H9 (cell line): ENCODE measurements at regions not wholly inside any gene's neighbourhood (a gene's known extent, or its start where the extent isn't known, plus 50 kb on each side); places are given as distances from the start of the nearest gene placed in this dataset.

ENCODE experiments used
- DNase-seq: peaks from one replicate; pipeline ENCODE4 v3.0.0-alpha.2; 2017
- H2AFZ ChIP-seq: one replicate; pipeline ENCODE4 v1.6.1; 2013; ENCODE audit warnings: mild to moderate bottlenecking, low read length, control low read depth, moderate library complexity
- H2AK5ac ChIP-seq: 2 replicates; pipeline ENCODE4 v1.6.1; 2013; ENCODE audit warnings: low read length, control low read depth, mixed read lengths; ENCODE audit not compliant: insufficient read length
- H2BK120ac ChIP-seq: one replicate; pipeline ENCODE4 v1.6.1; 2013; ENCODE audit warnings: low read depth, mild to moderate bottlenecking, low read length, control low read depth, inconsistent platforms; ENCODE audit not compliant: poor library complexity, severe bottlenecking
- H2BK12ac ChIP-seq: 2 replicates; pipeline ENCODE4 v1.6.1; 2013; ENCODE audit warnings: low read length, control low read depth, mixed read lengths, low read depth; ENCODE audit not compliant: insufficient read length
- H2BK15ac ChIP-seq: 2 replicates; pipeline ENCODE4 v1.6.1; 2013; ENCODE audit warnings: low read depth, low read length, control low read depth
- H2BK20ac ChIP-seq: one replicate; pipeline ENCODE4 v1.6.1; 2013; ENCODE audit warnings: low read depth, mild to moderate bottlenecking, low read length, control low read depth, inconsistent platforms; ENCODE audit not compliant: poor library complexity, severe bottlenecking
- H2BK5ac ChIP-seq: 2 replicates; pipeline ENCODE4 v1.6.1; 2013; ENCODE audit warnings: low read length, control low read depth, mixed read lengths; ENCODE audit not compliant: insufficient read length
- H3K14ac ChIP-seq: 2 replicates; pipeline ENCODE4 v1.6.1; 2013; ENCODE audit warnings: low read length, control low read depth; ENCODE audit not compliant: insufficient read depth
- H3K18ac ChIP-seq: 2 replicates; pipeline ENCODE4 v1.6.1; 2013; ENCODE audit warnings: low read depth, mild to moderate bottlenecking, mixed read lengths, low read length, control low read depth; ENCODE audit not compliant: insufficient read length
- H3K23ac ChIP-seq: 2 replicates; pipeline ENCODE4 v1.6.1; 2013; ENCODE audit warnings: low read length, control low read depth, mixed read lengths, low read depth; ENCODE audit not compliant: insufficient read length
- H3K23me2 ChIP-seq: 2 replicates; pipeline ENCODE4 v1.6.1; 2013; ENCODE audit warnings: low read depth, mild to moderate bottlenecking, mixed read lengths, low read length, control low read depth; ENCODE audit not compliant: insufficient read length, poor library complexity, severe bottlenecking
- H3K27ac ChIP-seq: 2 replicates; pipeline ENCODE4 v1.5.1; 2013; ENCODE audit warnings: low read length, control low read depth, mixed read lengths, low read depth; ENCODE audit not compliant: insufficient read length
- H3K27me3 ChIP-seq: 2 replicates; pipeline ENCODE4 v1.6.1; 2013; ENCODE audit warnings: low read length, control low read depth, inconsistent platforms; ENCODE audit not compliant: insufficient read depth
- H3K4ac ChIP-seq: 2 replicates; pipeline ENCODE4 v1.6.1; 2013; ENCODE audit warnings: low read depth, mild to moderate bottlenecking, control low read depth, inconsistent platforms, low read length, moderate library complexity
- H3K4me1 ChIP-seq: 2 replicates; pipeline ENCODE4 v1.6.1; 2013; ENCODE audit warnings: low read length, control low read depth, inconsistent platforms; ENCODE audit not compliant: insufficient read depth
- H3K4me2 ChIP-seq: 2 replicates; pipeline ENCODE4 v1.6.1; 2013; ENCODE audit warnings: low read length, control low read depth, mixed read lengths; ENCODE audit not compliant: insufficient read length, insufficient read depth
- H3K56ac ChIP-seq: 2 replicates; pipeline ENCODE4 v1.6.1; 2013; ENCODE audit warnings: low read depth, mild to moderate bottlenecking, mixed read lengths, low read length, control low read depth; ENCODE audit not compliant: insufficient read length
- H3K79me1 ChIP-seq: 2 replicates; pipeline ENCODE4 v1.6.1; 2013; ENCODE audit warnings: low read depth, mild to moderate bottlenecking, moderate library complexity, low read length, control low read depth, inconsistent platforms; ENCODE audit not compliant: insufficient read depth, poor library complexity, severe bottlenecking
- H3K79me2 ChIP-seq: 2 replicates; pipeline ENCODE4 v1.6.1; 2013; ENCODE audit warnings: low read length, control low read depth, inconsistent platforms; ENCODE audit not compliant: insufficient read depth
- H3K9ac ChIP-seq: 2 replicates; pipeline ENCODE4 v1.6.1; 2013; ENCODE audit warnings: low read length, control low read depth, mixed read lengths; ENCODE audit not compliant: insufficient read length; ENCODE audit errors: extremely low read depth
- H3K9me3 ChIP-seq: one replicate; pipeline ENCODE4 v1.6.1; 2013; ENCODE audit warnings: low read depth, low read length, inconsistent platforms; ENCODE audit not compliant: control insufficient read depth
- H3T11ph ChIP-seq: one replicate; pipeline ENCODE4 v1.6.1; 2013; ENCODE audit warnings: mild to moderate bottlenecking, low read length, control low read depth, inconsistent platforms
- H4K20me1 ChIP-seq: one replicate; pipeline ENCODE4 v1.6.1; 2013; ENCODE audit not compliant: control insufficient read depth, insufficient read length, insufficient read depth
- H4K5ac ChIP-seq: 2 replicates; pipeline ENCODE4 v1.6.1; 2013; ENCODE audit warnings: low read depth, mild to moderate bottlenecking, mixed read lengths, low read length, control low read depth; ENCODE audit not compliant: insufficient read length
- H4K8ac ChIP-seq: replicated peaks from 2 replicates; pipeline ENCODE4 v1.6.1; 2013; ENCODE audit warnings: low read length, control low read depth, mixed read lengths, low read depth; ENCODE audit not compliant: insufficient read length
- H4K91ac ChIP-seq: 2 replicates; pipeline ENCODE4 v1.6.1; 2013; ENCODE audit warnings: low read depth, mild to moderate bottlenecking, moderate library complexity, mixed read lengths, low read length, control low read depth; ENCODE audit not compliant: insufficient read length
- H3K27ac Mint-ChIP-seq, 3 experiments: 2 replicates in 2 of 3; 3 replicates in 1 of 3; pipeline ENCODE4 v1.8.0; 2020 to 2021; ENCODE audit warnings: mixed read lengths in 3 of 3, mild to moderate bottlenecking in 1 of 3, moderate library complexity in 1 of 3
- H3K27me3 Mint-ChIP-seq: 2 replicates; pipeline ENCODE4 v1.8.0; 2021; ENCODE audit warnings: low read depth, mild to moderate bottlenecking, moderate library complexity, mixed read lengths
- H3K36me3 Mint-ChIP-seq, 3 experiments: 2 replicates in 2 of 3; 3 replicates in 1 of 3; pipeline ENCODE4 v1.8.0; 2020 to 2021; ENCODE audit warnings: low read depth in 3 of 3, mixed read lengths in 3 of 3; ENCODE audit not compliant: insufficient read depth in 1 of 3
- H3K4me1 Mint-ChIP-seq, 2 experiments: 2 replicates each; pipeline ENCODE4 v1.8.0; 2020; ENCODE audit warnings: mixed read lengths in 2 of 2
- H3K4me3 Mint-ChIP-seq, 2 experiments: 2 replicates in 1 of 2; 3 replicates in 1 of 2; pipeline ENCODE4 v1.8.0; 2020 to 2021; ENCODE audit warnings: mild to moderate bottlenecking in 2 of 2, mixed read lengths in 2 of 2, moderate library complexity in 1 of 2
- H3K9me3 Mint-ChIP-seq, 2 experiments: 2 replicates in 1 of 2; 3 replicates in 1 of 2; pipeline ENCODE4 v1.8.0; 2020; ENCODE audit warnings: mild to moderate bottlenecking in 2 of 2, mixed read lengths in 2 of 2, moderate library complexity in 1 of 2
- WGBS: extraction: QIAGEN DNeasy Blood & Tissue Kit; methylation state at CpG from one replicate; pipeline ENCODE4 v1.1.7; 2013; ENCODE audit warnings: missing lambda C conversion rate, low lambda C conversion rate, mixed read lengths; ENCODE audit not compliant: insufficient read length; ENCODE audit errors: extremely low coverage; 5-methylcytosine and 5-hydroxymethylcytosine counted together
- TF ChIP-seq, protein P1 (sequence below): fragments of 200-600 bp; sonication (generic); conservative IDR thresholded peaks from 3 replicates; pipeline ENCODE4 v1.8.0; 2021; ENCODE audit warnings: antibody characterized with exemption, mild to moderate bottlenecking

DNA sequence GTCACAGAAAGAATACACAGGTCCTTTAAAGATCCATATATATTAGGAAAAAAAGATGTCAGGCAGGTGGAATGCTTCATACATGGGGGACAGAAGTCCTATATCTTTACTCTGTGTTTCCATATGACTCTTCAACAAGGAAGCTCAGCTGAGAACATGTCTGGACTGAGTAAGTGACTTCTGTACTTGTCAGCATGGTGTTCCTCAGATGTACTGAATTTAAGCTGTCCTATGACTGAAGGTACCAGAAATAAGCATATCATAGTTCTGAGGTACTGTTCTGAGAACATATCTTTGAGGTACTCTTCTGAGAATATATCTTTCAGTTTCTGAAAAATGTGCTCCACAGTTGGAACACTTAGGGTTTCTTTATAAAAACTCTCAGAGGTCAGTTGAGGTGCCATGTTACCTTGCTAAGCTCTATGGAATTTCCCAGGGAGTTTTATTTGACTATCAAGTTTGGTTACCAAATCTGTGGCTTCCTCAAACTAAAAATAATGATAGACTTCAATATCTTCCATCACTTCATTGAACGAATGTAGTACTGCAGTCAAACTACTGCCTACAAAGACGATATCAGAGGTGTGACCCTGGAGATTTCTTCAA lies 597.2 kb upstream of the GNPDA2 start:
- H4K8ac ChIP-seq, result no peak overlapping the region
- H3K4me3 Mint-ChIP-seq, result no peak overlapping the region
- H3K9ac ChIP-seq, result no peak overlapping the region
- no peak overlapping the region for H4K91ac ChIP-seq
- H3K4ac ChIP-seq, result no peak overlapping the region
- no peak overlapping the region for H4K5ac ChIP-seq
- H3K18ac ChIP-seq, result no peak overlapping the region
- H3K27me3 ChIP-seq, result no peaks in the 10 kb centered on the region
- no peak overlapping the region for H2BK120ac ChIP-seq
- H3K4me1 Mint-ChIP-seq, result no peaks in the 10 kb centered on the region
- H3K4me2 ChIP-seq, result no peak overlapping the region
- no peaks in the 10 kb centered on the region for H3K9me3 Mint-ChIP-seq
- TF ChIP-seq, protein P1, sequence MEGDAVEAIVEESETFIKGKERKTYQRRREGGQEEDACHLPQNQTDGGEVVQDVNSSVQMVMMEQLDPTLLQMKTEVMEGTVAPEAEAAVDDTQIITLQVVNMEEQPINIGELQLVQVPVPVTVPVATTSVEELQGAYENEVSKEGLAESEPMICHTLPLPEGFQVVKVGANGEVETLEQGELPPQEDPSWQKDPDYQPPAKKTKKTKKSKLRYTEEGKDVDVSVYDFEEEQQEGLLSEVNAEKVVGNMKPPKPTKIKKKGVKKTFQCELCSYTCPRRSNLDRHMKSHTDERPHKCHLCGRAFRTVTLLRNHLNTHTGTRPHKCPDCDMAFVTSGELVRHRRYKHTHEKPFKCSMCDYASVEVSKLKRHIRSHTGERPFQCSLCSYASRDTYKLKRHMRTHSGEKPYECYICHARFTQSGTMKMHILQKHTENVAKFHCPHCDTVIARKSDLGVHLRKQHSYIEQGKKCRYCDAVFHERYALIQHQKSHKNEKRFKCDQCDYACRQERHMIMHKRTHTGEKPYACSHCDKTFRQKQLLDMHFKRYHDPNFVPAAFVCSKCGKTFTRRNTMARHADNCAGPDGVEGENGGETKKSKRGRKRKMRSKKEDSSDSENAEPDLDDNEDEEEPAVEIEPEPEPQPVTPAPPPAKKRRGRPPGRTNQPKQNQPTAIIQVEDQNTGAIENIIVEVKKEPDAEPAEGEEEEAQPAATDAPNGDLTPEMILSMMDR, result no peak
- H2AFZ ChIP-seq, result no peak overlapping the region
- H3K36me3 Mint-ChIP-seq, result no peaks in the 10 kb centered on the region; a peak in 1 of 7 replicates
- no peak overlapping the region for H2BK12ac ChIP-seq
- no peaks in the 10 kb centered on the region for H3K9me3 ChIP-seq
- H3K23ac ChIP-seq, result no peak overlapping the region
- H3T11ph ChIP-seq, result no peak overlapping the region
- H4K20me1 ChIP-seq, result no peaks in the 10 kb centered on the region
- H3K27ac ChIP-seq, result no peak overlapping the region
- no peaks in the 10 kb centered on the region for H3K27me3 Mint-ChIP-seq
- no peak overlapping the region for H3K14ac ChIP-seq
- DNase-seq, result no peak
- no peak overlapping the region for H3K27ac Mint-ChIP-seq
- H2AK5ac ChIP-seq, result no peak overlapping the region
- H3K56ac ChIP-seq, result no peak overlapping the region
- H2BK20ac ChIP-seq, result no peak overlapping the region
- no peak overlapping the region for H2BK5ac ChIP-seq
- no CpG with 5 or more reads among the region's 2 CpGs for WGBS
- H3K79me1 ChIP-seq, result no peaks in the 10 kb centered on the region
- no peaks in the 10 kb centered on the region for H3K23me2 ChIP-seq
- H3K79me2 ChIP-seq, result no peaks in the 10 kb centered on the region
- no peak overlapping the region for H2BK15ac ChIP-seq
- no peaks in the 10 kb centered on the region for H3K4me1 ChIP-seq
